Stimulated activated CD4-positive, alpha-beta T cell treated with anti-CD3 and anti-CD28 coated beads, TNF-alpha, amount 100 ng/mL, for 24 hours (primary cell): ENCODE measurements at regions not wholly inside any gene's neighbourhood (a gene's known extent, or its start where the extent isn't known, plus 50 kb on each side); places are given as distances from the start of the nearest gene placed in this dataset.
"Not testable (repeated sequence)": the region's sequence is repeated elsewhere in the genome, so short reads cannot be mapped to it uniquely, and the experiment has no call there.

ENCODE experiments used
- DNase-seq, 3 experiments: peaks; one replicate each; pipeline ENCODE4 v3.0.0-alpha.2; 2020; ENCODE audit warnings: low read depth in 3 of 3

- DNase-seq = no peak
Measured at GRCh38 chr13:19062019-19062646, 119.5 kb downstream of the TUBA3C start.

DNA sequence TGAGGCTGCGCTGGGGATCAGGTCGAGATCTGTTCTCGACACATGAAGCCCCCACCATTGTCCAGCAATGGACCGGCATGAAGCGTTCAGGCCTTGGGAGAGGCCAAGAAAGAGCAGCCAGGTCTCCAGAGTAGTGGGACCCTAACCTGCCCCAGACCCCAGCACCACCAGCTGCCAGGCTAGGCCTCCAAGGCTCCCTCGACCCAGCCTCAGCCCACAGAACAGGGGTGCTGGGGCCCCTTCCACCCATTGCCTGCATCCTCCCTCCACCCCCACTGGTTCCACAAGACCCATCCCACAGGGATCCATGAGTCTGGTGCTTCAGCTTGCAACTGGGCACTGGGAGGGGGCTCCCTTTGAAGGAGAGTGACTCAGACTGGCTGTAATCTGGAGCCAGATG lies 120.3 kb downstream of the TUBA3C start:
- DNase-seq = no peak

DNA sequence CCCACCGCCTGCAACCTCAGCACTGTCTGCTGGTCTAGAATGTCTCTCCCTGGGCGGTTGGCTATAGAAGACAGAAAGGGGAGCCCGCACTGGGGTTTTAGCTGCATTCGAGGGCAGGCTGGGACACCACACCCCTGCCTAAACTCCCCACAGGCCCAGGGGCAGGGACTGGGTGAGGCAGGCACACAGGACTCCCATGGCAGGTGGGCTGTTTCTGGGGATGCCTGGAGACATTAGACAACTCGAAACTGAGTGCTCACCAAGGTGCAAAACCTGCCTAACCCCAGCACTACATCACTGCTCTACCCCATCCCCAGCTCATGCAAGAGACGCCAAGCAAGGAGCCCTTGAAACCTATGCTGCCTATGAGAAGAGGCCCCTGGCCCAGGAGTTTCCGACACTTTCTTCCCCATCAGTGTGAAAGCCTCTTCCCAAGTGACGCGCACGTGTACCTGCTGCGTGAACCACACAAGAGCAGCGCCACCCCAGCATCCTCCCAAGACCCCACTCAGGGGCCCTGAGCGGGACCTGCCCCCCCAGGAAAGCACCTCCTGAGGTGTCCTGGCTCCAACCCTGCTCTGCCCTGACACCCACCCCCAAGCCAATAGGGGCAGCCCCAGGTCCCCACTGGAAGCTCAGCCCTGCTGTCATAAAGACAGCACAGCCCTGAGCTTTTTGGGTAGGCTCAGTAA lies 121.2 kb downstream of the TUBA3C start:
- no peak for DNase-seq

- DNase-seq = no peak
Measured at GRCh38 chr13:19059016-19059780, 122.4 kb downstream of the TUBA3C start.

- no peak for DNase-seq
Measured at GRCh38 chr13:19058566-19058965, 123.1 kb downstream of the TUBA3C start.

- DNase-seq = no peak
Measured at GRCh38 chr13:19057588-19058340, 123.9 kb downstream of the TUBA3C start.

GRCh38 chr13:19056984-19057490 lies 124.6 kb downstream of the TUBA3C start:
- no peak for DNase-seq

DNA sequence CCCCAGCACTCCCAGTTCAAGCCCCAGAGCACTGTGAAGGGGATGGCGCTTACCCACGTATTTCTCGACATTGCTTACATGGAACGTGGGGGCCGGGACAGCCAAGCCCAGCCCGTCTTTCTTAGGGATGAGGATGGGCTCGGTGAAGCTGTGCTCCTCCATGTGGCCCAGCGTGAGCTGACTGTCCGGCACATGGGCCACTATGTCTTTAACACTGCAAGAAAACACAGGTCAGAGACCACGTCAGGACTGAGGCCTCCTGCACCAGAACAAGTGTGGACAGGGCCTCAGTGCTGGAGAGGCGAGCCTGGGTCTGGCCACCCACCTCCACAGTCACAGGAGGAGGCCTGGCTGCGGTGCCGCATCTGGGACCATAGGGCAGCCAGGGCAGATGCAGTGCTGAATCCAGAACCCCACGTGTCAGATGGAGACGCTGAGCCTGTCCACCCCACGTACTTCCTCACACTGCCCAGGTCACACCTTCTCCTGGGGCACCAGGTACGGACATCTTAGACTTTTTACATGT lies 125.2 kb downstream of the TUBA3C start:
- no peak for DNase-seq

GRCh38 chr13:19055611-19056010 lies 126.0 kb downstream of the TUBA3C start:
- DNase-seq = no peak

- no peak for DNase-seq
Measured at GRCh38 chr13:19053561-19053960, 128.1 kb downstream of the TUBA3C start.

GRCh38 chr13:19052931-19053330 lies 128.7 kb downstream of the TUBA3C start:
- DNase-seq = no peak

DNA sequence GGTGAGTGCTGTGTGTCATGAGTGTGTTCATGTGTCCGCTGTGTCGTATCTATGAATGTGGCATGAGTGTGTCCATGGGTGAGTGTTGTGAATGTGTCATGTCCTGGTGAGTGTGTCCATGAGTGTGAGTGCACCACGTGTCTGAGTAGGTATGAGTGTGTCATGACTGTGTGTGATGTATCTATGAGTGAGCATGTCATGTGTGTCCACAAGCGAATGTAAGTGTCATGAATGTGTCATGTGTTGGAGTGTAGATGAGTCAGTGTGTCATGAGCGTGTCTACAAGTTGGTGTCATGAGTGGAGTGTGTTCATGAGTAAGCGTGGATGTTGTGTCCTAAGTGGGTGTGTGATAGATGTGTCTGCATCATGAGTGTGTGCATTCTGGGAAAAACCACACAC lies 129.4 kb downstream of the TUBA3C start:
- DNase-seq = no peak

GRCh38 chr13:19050901-19051300 lies 130.7 kb downstream of the TUBA3C start:
- no peak for DNase-seq

GRCh38 chr13:19049624-19050023 lies 132.0 kb downstream of the TUBA3C start:
- not testable (repeated sequence) for DNase-seq

- no peak for DNase-seq
Measured at GRCh38 chr13:19048381-19048780, 133.2 kb downstream of the TUBA3C start.

GRCh38 chr13:19023115-19023514 lies 158.5 kb downstream of the TUBA3C start:
- no peak for DNase-seq

- no peak for DNase-seq
Measured at GRCh38 chr13:19020988-19021387, 160.6 kb downstream of the TUBA3C start.

DNA sequence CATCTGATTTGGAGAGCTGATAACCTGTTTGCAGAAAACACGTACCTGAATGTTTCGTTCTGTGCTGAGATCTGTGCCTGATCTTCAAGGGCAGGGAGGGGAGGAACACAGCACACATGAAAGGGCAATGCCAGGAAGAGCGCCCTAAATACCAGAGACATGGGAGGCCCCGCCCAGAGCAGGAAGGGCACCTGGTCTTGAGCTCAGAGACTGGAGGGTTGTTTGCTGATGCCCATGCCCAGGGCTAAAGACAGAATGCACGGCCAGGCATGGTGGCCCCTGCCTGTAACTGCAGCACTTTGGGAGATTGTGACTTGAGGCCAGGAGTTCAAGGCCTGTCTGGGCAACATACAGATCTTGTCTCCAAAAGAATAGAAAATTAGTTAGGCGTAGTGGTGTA lies 183.2 kb downstream of the TUBA3C start:
- peak in 1 of 3 experiments; percentile 1 for DNase-seq

- no peak for DNase-seq
Measured at GRCh38 chr13:18996627-18997051, 185.0 kb downstream of the TUBA3C start.

DNA sequence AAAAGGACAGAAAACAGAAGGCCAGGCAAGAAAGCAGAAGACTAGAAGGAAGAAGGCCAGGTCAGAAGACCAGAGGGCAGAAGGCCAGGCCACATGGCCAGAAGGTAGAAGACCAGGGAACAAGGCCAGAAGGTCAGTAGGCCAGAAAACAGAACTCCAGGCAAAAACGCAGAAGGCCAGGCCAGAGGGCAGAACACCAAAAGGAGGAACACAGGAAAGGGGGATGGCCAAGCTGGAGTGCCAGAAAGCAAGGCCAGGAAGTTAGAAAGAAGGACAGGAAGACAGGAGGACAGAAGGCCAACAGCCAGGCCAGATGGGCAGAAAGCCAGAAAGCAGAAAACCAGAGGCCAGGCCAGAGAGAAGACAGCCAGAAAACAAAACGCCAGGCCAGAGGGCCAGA lies 185.4 kb downstream of the TUBA3C start:
- DNase-seq = no peak

DNA sequence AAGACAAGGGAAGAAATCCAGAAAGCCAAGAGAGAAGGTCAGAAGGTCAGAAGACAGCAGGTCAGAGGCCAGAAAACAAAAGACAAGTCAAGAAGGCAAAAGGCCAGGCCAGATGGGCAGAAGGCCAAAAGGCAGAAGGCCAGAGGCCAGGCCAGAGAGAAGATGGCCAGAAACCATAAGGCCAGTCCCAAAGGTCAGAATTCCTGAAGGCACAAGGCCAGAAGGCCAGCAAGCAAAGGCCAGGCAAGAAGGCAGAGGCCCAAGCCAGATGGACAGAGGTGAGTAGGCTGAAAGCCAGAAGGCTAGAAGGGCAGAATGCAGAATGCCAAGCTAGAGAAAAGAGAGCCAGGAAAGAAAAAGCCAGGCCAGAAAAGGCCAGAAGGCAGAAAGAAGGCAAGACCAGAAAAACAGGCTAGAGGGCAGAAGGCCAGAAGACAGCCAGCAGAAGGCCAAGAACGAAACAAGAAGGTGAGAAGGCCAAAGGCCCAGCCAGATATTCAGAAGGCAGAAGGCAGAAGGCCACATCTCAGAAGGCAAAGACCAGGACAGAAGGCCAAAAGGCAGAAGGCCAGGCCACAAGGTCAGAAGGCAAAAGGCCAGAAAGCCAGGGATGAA lies 186.3 kb downstream of the TUBA3C start:
- DNase-seq = no peak
